PC-9 (cell line): ENCODE measurements at regions not wholly inside any gene's neighbourhood (a gene's known extent, or its start where the extent isn't known, plus 50 kb on each side); places are given as distances from the start of the nearest gene placed in this dataset.

ENCODE experiments used
- EZH2 ChIP-seq: fragments of 200-600 bp; sonication (generic); IDR thresholded peaks from 2 replicates; pipeline ENCODE4 v1.8.0; 2017; ENCODE audit warnings: antibody characterized with exemption, low read depth
- TF ChIP-seq, protein P1 (sequence below): fragments of 200-600 bp; sonication (generic); conservative IDR thresholded peaks from 2 replicates; pipeline ENCODE4 v1.6.1; 2017; ENCODE audit warnings: mixed run types, antibody characterized with exemption, mild to moderate bottlenecking, moderate library complexity

GRCh38 chr16:64242492-64242891, 879.4 kb downstream of the CDH11 start:
- TF ChIP-seq, protein P1, sequence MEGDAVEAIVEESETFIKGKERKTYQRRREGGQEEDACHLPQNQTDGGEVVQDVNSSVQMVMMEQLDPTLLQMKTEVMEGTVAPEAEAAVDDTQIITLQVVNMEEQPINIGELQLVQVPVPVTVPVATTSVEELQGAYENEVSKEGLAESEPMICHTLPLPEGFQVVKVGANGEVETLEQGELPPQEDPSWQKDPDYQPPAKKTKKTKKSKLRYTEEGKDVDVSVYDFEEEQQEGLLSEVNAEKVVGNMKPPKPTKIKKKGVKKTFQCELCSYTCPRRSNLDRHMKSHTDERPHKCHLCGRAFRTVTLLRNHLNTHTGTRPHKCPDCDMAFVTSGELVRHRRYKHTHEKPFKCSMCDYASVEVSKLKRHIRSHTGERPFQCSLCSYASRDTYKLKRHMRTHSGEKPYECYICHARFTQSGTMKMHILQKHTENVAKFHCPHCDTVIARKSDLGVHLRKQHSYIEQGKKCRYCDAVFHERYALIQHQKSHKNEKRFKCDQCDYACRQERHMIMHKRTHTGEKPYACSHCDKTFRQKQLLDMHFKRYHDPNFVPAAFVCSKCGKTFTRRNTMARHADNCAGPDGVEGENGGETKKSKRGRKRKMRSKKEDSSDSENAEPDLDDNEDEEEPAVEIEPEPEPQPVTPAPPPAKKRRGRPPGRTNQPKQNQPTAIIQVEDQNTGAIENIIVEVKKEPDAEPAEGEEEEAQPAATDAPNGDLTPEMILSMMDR, result no peak
- no peak for TF ChIP-seq EZH2
